ENCODE measurements at regions not wholly inside any gene's neighbourhood (a gene's known extent, or its start where the extent isn't known, plus 50 kb on each side); places are given as distances from the start of the nearest gene placed in this dataset.

- TF ChIP-seq CTCF (IDR thresholded peaks at IDR 0.05; ENCODE audit: borderline replicate concordance, extremely low read depth, low read length, poor library complexity, severe bottlenecking) (no peak), EZH2 (IDR thresholded peaks at IDR 0.05; ENCODE audit: borderline replicate concordance, low read depth, low read length, severe bottlenecking) (no peak)
These were observed 125.4 kb downstream of the TMX1 start for GRCh38 chr14:51365241-51365965.
